SK-N-SH (cell line): ENCODE measurements at regions not wholly inside any gene's neighbourhood (a gene's known extent, or its start where the extent isn't known, plus 50 kb on each side); places are given as distances from the start of the nearest gene placed in this dataset.

Experiments used
- CHD2 ChIP-seq: fragments of 150-350 bp; IDR thresholded peaks from 2 replicates; pipeline ENCODE4 v1.6.1; 2018; ENCODE audit warnings: low read length; ENCODE audit not compliant: partially characterized antibody
- EP300 ChIP-seq, 2 experiments: IDR thresholded peaks; 2 replicates each; pipeline versions ENCODE4 v1.4.0 to v1.6.1; 2012; ENCODE audit warnings: borderline replicate concordance in 1 of 2, low read depth in 1 of 2, low read length in 1 of 2
- JUND ChIP-seq: IDR thresholded peaks from 2 replicates; pipeline ENCODE4 v1.4.0; 2012
- MXI1 ChIP-seq: IDR thresholded peaks from 2 replicates; pipeline ENCODE4 v1.6.1; 2012; ENCODE audit warnings: mild to moderate bottlenecking, low read depth, low read length, improper control_type of control experiment
- NRF1 ChIP-seq: IDR thresholded peaks from 2 replicates; pipeline ENCODE4 v1.6.1; 2012; ENCODE audit warnings: low read depth, mild to moderate bottlenecking, low read length
- POLR2AphosphoS5 ChIP-seq: IDR thresholded peaks from 2 replicates; pipeline ENCODE4 v1.6.1; 2012; ENCODE audit warnings: low read depth, low read length
- RFX5 ChIP-seq: IDR thresholded peaks from 2 replicates; pipeline ENCODE4 v1.6.1; 2012; ENCODE audit warnings: mild to moderate bottlenecking, improper control_type of control experiment, low read length
- SMC3 ChIP-seq: IDR thresholded peaks from 2 replicates; pipeline ENCODE4 v1.6.1; 2012; ENCODE audit warnings: low read depth, low read length, improper control_type of control experiment
- TAF1 ChIP-seq: IDR thresholded peaks from 2 replicates; pipeline ENCODE4 v1.6.1; 2012; ENCODE audit warnings: low read depth, mild to moderate bottlenecking, low read length, moderate library complexity, borderline replicate concordance
- TF ChIP-seq, protein P1 (sequence below): fragments of 150-350 bp; IDR thresholded peaks from 2 replicates; pipeline ENCODE4 v1.6.1; 2017; ENCODE audit warnings: antibody characterized with exemption, low read length, low read depth, borderline replicate concordance
- TF ChIP-seq, protein P2 (sequence below): fragments of 200-600 bp; sonication (generic); IDR thresholded peaks from 2 replicates; pipeline ENCODE4 v1.6.1; 2017; ENCODE audit warnings: antibody characterized with exemption, mild to moderate bottlenecking, moderate library complexity
- TF ChIP-seq, protein P3 (sequence below): IDR thresholded peaks from 2 replicates; pipeline ENCODE4 v1.6.1; 2012; ENCODE audit warnings: mild to moderate bottlenecking, low read depth, low read length, moderate library complexity
- TF ChIP-seq, protein P4 (sequence below): IDR thresholded peaks from 2 replicates; pipeline ENCODE4; 2012

DNA sequence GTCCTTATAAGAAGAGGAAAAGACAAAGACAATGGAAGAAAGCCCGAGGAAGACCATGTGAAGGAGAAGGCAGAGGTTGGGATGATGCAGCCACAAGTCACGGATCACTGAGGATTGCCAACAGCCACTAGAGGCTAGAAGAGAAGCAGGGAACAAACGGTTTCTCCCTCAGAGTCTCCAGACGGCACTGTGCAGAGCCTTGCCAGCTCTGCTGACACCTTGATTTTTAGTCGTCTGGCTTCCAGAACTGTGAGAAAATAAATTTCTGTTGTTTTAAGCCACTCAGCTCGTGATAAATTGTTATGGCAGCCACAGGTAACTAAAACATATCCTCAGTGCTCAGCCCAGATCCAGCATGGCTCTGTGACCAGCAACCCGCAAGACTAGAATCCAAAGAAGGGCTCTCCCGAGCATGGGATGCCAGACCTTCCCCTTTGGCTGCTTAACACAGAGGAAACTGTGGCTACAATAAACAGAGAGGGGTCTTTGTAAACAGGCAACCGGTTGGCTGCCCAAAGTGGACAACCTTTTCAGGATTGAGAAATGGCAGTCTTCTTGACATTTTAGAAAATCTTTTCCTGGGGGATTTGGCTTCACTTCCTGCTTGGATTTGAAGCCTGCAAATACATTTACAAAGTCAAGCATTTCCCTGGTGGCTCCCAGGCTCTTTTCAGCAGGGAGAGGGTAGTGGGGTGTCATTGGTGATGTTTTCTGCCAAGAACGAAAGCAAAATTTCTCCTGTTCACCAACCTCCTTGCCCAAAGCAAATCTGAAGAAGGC lies 88.7 kb upstream of the ADPGK start:
- TF ChIP-seq, protein P1, sequence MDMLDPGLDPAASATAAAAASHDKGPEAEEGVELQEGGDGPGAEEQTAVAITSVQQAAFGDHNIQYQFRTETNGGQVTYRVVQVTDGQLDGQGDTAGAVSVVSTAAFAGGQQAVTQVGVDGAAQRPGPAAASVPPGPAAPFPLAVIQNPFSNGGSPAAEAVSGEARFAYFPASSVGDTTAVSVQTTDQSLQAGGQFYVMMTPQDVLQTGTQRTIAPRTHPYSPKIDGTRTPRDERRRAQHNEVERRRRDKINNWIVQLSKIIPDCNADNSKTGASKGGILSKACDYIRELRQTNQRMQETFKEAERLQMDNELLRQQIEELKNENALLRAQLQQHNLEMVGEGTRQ = no peak
- TF ChIP-seq JUND (no peak), MXI1 (no peak), EP300 (IDR thresholded peaks at IDR 0.05; ENCODE audit: borderline replicate concordance in 1 of 2, low read depth in 1 of 2, low read length in 1 of 2) (no peak), RFX5 (no peak), NRF1 (no peak), CHD2 (no peak), POLR2AphosphoS5 (no peak), SMC3 (no peak), TAF1 (no peak)
- TF ChIP-seq, protein P2, sequence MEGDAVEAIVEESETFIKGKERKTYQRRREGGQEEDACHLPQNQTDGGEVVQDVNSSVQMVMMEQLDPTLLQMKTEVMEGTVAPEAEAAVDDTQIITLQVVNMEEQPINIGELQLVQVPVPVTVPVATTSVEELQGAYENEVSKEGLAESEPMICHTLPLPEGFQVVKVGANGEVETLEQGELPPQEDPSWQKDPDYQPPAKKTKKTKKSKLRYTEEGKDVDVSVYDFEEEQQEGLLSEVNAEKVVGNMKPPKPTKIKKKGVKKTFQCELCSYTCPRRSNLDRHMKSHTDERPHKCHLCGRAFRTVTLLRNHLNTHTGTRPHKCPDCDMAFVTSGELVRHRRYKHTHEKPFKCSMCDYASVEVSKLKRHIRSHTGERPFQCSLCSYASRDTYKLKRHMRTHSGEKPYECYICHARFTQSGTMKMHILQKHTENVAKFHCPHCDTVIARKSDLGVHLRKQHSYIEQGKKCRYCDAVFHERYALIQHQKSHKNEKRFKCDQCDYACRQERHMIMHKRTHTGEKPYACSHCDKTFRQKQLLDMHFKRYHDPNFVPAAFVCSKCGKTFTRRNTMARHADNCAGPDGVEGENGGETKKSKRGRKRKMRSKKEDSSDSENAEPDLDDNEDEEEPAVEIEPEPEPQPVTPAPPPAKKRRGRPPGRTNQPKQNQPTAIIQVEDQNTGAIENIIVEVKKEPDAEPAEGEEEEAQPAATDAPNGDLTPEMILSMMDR = no peak
- TF ChIP-seq, protein P3, sequence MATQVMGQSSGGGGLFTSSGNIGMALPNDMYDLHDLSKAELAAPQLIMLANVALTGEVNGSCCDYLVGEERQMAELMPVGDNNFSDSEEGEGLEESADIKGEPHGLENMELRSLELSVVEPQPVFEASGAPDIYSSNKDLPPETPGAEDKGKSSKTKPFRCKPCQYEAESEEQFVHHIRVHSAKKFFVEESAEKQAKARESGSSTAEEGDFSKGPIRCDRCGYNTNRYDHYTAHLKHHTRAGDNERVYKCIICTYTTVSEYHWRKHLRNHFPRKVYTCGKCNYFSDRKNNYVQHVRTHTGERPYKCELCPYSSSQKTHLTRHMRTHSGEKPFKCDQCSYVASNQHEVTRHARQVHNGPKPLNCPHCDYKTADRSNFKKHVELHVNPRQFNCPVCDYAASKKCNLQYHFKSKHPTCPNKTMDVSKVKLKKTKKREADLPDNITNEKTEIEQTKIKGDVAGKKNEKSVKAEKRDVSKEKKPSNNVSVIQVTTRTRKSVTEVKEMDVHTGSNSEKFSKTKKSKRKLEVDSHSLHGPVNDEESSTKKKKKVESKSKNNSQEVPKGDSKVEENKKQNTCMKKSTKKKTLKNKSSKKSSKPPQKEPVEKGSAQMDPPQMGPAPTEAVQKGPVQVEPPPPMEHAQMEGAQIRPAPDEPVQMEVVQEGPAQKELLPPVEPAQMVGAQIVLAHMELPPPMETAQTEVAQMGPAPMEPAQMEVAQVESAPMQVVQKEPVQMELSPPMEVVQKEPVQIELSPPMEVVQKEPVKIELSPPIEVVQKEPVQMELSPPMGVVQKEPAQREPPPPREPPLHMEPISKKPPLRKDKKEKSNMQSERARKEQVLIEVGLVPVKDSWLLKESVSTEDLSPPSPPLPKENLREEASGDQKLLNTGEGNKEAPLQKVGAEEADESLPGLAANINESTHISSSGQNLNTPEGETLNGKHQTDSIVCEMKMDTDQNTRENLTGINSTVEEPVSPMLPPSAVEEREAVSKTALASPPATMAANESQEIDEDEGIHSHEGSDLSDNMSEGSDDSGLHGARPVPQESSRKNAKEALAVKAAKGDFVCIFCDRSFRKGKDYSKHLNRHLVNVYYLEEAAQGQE = no peak
- TF ChIP-seq, protein P4, sequence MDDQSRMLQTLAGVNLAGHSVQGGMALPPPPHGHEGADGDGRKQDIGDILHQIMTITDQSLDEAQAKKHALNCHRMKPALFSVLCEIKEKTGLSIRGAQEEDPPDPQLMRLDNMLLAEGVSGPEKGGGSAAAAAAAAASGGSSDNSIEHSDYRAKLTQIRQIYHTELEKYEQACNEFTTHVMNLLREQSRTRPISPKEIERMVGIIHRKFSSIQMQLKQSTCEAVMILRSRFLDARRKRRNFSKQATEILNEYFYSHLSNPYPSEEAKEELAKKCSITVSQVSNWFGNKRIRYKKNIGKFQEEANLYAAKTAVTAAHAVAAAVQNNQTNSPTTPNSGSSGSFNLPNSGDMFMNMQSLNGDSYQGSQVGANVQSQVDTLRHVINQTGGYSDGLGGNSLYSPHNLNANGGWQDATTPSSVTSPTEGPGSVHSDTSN = no peak
